ENCODE measurements at regions not wholly inside any gene's neighbourhood (a gene's known extent, or its start where the extent isn't known, plus 50 kb on each side); places are given as distances from the start of the nearest gene placed in this dataset.

GRCh38 chr15:87755226-87755625 lies 501.3 kb downstream of the NTRK3 start:
- TF ChIP-seq CTCF (IDR thresholded peaks at IDR 0.05): no peak
- TF ChIP-seq POLR2AphosphoS5 (IDR thresholded peaks at IDR 0.05): no peak
